OCI-LY7 (cell line): ENCODE measurements at regions not wholly inside any gene's neighbourhood (a gene's known extent, or its start where the extent isn't known, plus 50 kb on each side); places are given as distances from the start of the nearest gene placed in this dataset.

Source experiments
- BruUV-seq: library from RNA; stranded (reverse); fragments of 400-500 nt; replicated peaks from 2 replicates; lab custom pipeline; 2021; lab: Mats Ljungman, UMichigan
- CTCF ChIA-PET: fragments of 300-600 bp; sonication (Branson Sonifier 250); formaldehyde crosslinking; loops from one replicate; lab custom pipeline; 2022; ENCODE audit warnings: antibody characterized with exemption; ENCODE audit not compliant: unreplicated experiment; lab: Charles Lee
- POLR2A ChIA-PET: fragments of 300-600 bp; sonication (Branson Sonifier 250); formaldehyde crosslinking; loops from one replicate; lab custom pipeline; 2022; ENCODE audit warnings: antibody characterized with exemption; lab: Charles Lee
- DNase-seq: peaks from one replicate; pipeline ENCODE4 v3.0.0-alpha.2; 2015; ENCODE audit warnings: low spot score
- H2AFZ ChIP-seq: fragments of 200-600 bp; sonication (generic), shearing (Covaris generic); 2 replicates; pipeline ENCODE4 v1.6.1; 2014; ENCODE audit warnings: mild to moderate bottlenecking, antibody characterized with exemption, low read length, moderate library complexity
- H3K27ac ChIP-seq: fragments of 200-600 bp; sonication (generic); 2 replicates; pipeline ENCODE4 v1.5.1; 2014; ENCODE audit warnings: mixed run types, low read depth, mild to moderate bottlenecking, moderate library complexity, low read length, inconsistent platforms; ENCODE audit not compliant: poor library complexity, severe bottlenecking
- H3K36me3 ChIP-seq: fragments of 200-600 bp; sonication (generic); 2 replicates; pipeline ENCODE4 v1.6.1; 2014; ENCODE audit warnings: mild to moderate bottlenecking, antibody characterized with exemption, low read length, moderate library complexity, mixed read lengths; ENCODE audit not compliant: insufficient read depth
- H3K4me1 ChIP-seq: fragments of 200-600 bp; sonication (generic); 2 replicates; pipeline ENCODE4 v1.5.1; 2014; ENCODE audit warnings: mild to moderate bottlenecking, low read length; ENCODE audit not compliant: insufficient read depth, poor library complexity, severe bottlenecking
- H3K4me2 ChIP-seq: fragments of 200-600 bp; sonication (generic); 2 replicates; pipeline ENCODE4 v1.6.1; 2014; ENCODE audit warnings: mild to moderate bottlenecking, low read length
- H3K4me3 ChIP-seq: fragments of 200-600 bp; sonication (generic); 2 replicates; pipeline ENCODE4 v1.5.1; 2014; ENCODE audit warnings: mild to moderate bottlenecking, low read depth, low read length; ENCODE audit not compliant: poor library complexity, severe bottlenecking
- H3K79me2 ChIP-seq: fragments of 200-600 bp; sonication (generic); 2 replicates; pipeline ENCODE4 v1.6.1; 2016; ENCODE audit warnings: low read depth, mild to moderate bottlenecking, low read length, moderate library complexity, mixed read lengths; ENCODE audit not compliant: insufficient read depth
- H3K9me2 ChIP-seq: fragments of 200-600 bp; sonication (generic); 2 replicates; pipeline ENCODE4 v1.6.1; 2016; ENCODE audit warnings: mild to moderate bottlenecking, low read length, mixed read lengths; ENCODE audit not compliant: insufficient read depth
- H3K9me3 ChIP-seq: fragments of 200-600 bp; sonication (generic); 2 replicates; pipeline ENCODE4 v1.6.1; 2014; ENCODE audit warnings: mild to moderate bottlenecking, mixed run types, low read length, mixed read lengths
- H4K20me1 ChIP-seq: fragments of 200-600 bp; sonication (generic); 2 replicates; pipeline ENCODE4 v1.6.1; 2014; ENCODE audit warnings: mild to moderate bottlenecking, antibody characterized with exemption, low read length, moderate library complexity, mixed read lengths; ENCODE audit not compliant: insufficient read depth
- CTCF ChIP-seq: fragments of 200-600 bp; sonication (generic); conservative IDR thresholded peaks from 2 replicates; pipeline ENCODE4 v1.5.1; 2014; ENCODE audit warnings: mild to moderate bottlenecking, antibody characterized with exemption, low read length, moderate library complexity, mixed read lengths
- EZH2phosphoT487 ChIP-seq: fragments of 200-600 bp; sonication (generic); IDR thresholded peaks from 2 replicates; pipeline ENCODE4 v1.6.1; 2018; ENCODE audit warnings: low read depth, borderline replicate concordance, mild to moderate bottlenecking, mixed run types, antibody characterized with exemption, low read length, moderate library complexity, mixed read lengths
- intact Hi-C: fragments of 100-400 bp; cut with micrococcal nuclease; formaldehyde crosslinking; loops from one replicate; pipeline ENCODE4 v1.10.0; 2022; ENCODE audit not compliant: unreplicated experiment

- CTCF ChIA-PET, result no interaction called here
- Histone ChIP-seq H3K9me2 (no peaks in the 10 kb centered on the region), H4K20me1 (no peaks in the 10 kb centered on the region), H3K79me2 (no peaks in the 10 kb centered on the region), H3K4me3 (no peak overlapping the region), H3K27ac (no peak overlapping the region), H3K9me3 (no peaks in the 10 kb centered on the region), H3K36me3 (no peaks in the 10 kb centered on the region), H3K4me1 (no peaks in the 10 kb centered on the region), H2AFZ (no peak overlapping the region), H3K4me2 (no peak overlapping the region)
- intact Hi-C loops, result no loop called here
- no peak for TF ChIP-seq EZH2phosphoT487
- no peak for TF ChIP-seq CTCF
- BruUV-seq, result no TSS peak
- POLR2A ChIA-PET, result no interaction called here
- no peak for DNase-seq
These were observed 83.1 kb upstream of the CSF3R start for GRCh38 chr1:36565576-36566501.

GRCh38 chr1:36562181-36562685 is 79.5 kb upstream of the CSF3R start:
- Histone ChIP-seq H2AFZ (no peak overlapping the region), H3K9me2 (no peaks in the 10 kb centered on the region), H4K20me1 (no peaks in the 10 kb centered on the region), H3K4me3 (no peak overlapping the region), H3K4me1 (no peaks in the 10 kb centered on the region), H3K4me2 (no peak overlapping the region), H3K9me3 (no peaks in the 10 kb centered on the region), H3K36me3 (no peaks in the 10 kb centered on the region), H3K27ac (no peak overlapping the region), H3K79me2 (no peaks in the 10 kb centered on the region)
- TF ChIP-seq CTCF (no peak), EZH2phosphoT487 (no peak)
- no TSS peak for BruUV-seq
- ChIA-PET CTCF (interaction anchor here (0.6 kb wide), 1 partner anchor 9 kb away, joined by 4 read pairs; no protein-coding TSS in a partner anchor), POLR2A (no interaction called here)
- intact Hi-C loops, result no loop called here
- DNase-seq, result no peak

GRCh38 chr1:36561361-36561724 is 78.6 kb upstream of the CSF3R start:
- H4K20me1 ChIP-seq, result no peaks in the 10 kb centered on the region
- DNase-seq, result no peak
- no peak overlapping the region for H3K27ac ChIP-seq
- no peaks in the 10 kb centered on the region for H3K4me1 ChIP-seq
- BruUV-seq, result no TSS peak
- no peak overlapping the region for H3K4me2 ChIP-seq
- no peak overlapping the region for H2AFZ ChIP-seq
- intact Hi-C loops, result no loop called here
- no peaks in the 10 kb centered on the region for H3K79me2 ChIP-seq
- no peak overlapping the region for H3K4me3 ChIP-seq
- TF ChIP-seq CTCF (no peak), EZH2phosphoT487 (no peak)
- H3K36me3 ChIP-seq, result no peaks in the 10 kb centered on the region
- ChIA-PET POLR2A (no interaction called here), CTCF (interaction anchor here (0.6 kb wide), 1 partner anchor 8 kb away, joined by 4 read pairs; no protein-coding TSS in a partner anchor)
- no peaks in the 10 kb centered on the region for H3K9me2 ChIP-seq
- H3K9me3 ChIP-seq, result no peaks in the 10 kb centered on the region
